ENCODE measurements at regions not wholly inside any gene's neighbourhood (a gene's known extent, or its start where the extent isn't known, plus 50 kb on each side); places are given as distances from the start of the nearest gene placed in this dataset.

DNA sequence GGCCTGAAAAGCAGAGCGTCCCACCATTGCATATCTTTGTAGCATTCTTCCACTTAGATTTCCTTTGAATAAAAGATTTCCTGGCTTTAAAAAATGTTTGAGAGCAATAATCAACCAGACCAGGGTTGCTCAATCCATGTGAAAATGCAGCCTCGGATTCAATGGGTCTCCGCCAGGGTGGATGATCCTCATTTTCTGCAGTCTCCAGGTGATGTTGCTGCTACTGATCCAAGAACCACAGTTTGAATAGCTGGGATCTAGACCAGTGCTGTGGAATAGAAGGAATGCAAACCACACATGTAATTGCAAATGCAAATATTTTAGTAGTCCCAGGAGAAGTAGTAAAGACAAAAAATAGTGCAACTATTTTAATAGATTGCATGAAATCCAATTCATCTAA lies 317.6 kb downstream of the IRX1 start:
- Mint-ChIP-seq H3K4me1 (ENCODE audit: low read depth, unreplicated experiment) (peaks cover 5% of the 10 kb centered on the region), H3K4me3 (ENCODE audit: unreplicated experiment) (no peak overlapping the region), H3K27me3 (ENCODE audit: low read depth, unreplicated experiment) (peaks cover 6% of the 10 kb centered on the region), H3K9me3 (ENCODE audit: unreplicated experiment) (no peaks in the 10 kb centered on the region), H3K36me3 (ENCODE audit: low read depth, unreplicated experiment) (no peaks in the 10 kb centered on the region), H3K27ac (ENCODE audit: unreplicated experiment) (no peak overlapping the region)
- H3K27me3 ChIP-seq (ENCODE audit: insufficient read depth, low read length) = no peaks in the 10 kb centered on the region
- no peaks in the 10 kb centered on the region for H3K4me1 ChIP-seq (ENCODE audit: insufficient read depth, low read length)
- no peaks in the 10 kb centered on the region for H4K20me1 ChIP-seq (ENCODE audit: insufficient read depth, low read length)
- TF ChIP-seq, protein P1, sequence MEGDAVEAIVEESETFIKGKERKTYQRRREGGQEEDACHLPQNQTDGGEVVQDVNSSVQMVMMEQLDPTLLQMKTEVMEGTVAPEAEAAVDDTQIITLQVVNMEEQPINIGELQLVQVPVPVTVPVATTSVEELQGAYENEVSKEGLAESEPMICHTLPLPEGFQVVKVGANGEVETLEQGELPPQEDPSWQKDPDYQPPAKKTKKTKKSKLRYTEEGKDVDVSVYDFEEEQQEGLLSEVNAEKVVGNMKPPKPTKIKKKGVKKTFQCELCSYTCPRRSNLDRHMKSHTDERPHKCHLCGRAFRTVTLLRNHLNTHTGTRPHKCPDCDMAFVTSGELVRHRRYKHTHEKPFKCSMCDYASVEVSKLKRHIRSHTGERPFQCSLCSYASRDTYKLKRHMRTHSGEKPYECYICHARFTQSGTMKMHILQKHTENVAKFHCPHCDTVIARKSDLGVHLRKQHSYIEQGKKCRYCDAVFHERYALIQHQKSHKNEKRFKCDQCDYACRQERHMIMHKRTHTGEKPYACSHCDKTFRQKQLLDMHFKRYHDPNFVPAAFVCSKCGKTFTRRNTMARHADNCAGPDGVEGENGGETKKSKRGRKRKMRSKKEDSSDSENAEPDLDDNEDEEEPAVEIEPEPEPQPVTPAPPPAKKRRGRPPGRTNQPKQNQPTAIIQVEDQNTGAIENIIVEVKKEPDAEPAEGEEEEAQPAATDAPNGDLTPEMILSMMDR (IDR thresholded peaks at IDR 0.05; ENCODE audit: insufficient read depth, low read depth, low read length) = no peak
- TF ChIP-seq EZH2 (IDR thresholded peaks at IDR 0.05; ENCODE audit: insufficient read depth, low read length) = no peak
- no peaks in the 10 kb centered on the region for H3K9me3 ChIP-seq (ENCODE audit: insufficient read depth, low read depth, low read length)
- H2AFZ ChIP-seq (ENCODE audit: low read depth, low read length) = no peak overlapping the region
- FAIRE-seq (no peak), DNase-seq (ENCODE audit: low read depth) (peak; percentile 14)
- H3K9ac ChIP-seq (ENCODE audit: low read length) = no peak overlapping the region
- H3K79me2 ChIP-seq (ENCODE audit: insufficient read depth, low read length) = no peaks in the 10 kb centered on the region
- no peak overlapping the region for H3K27ac ChIP-seq (ENCODE audit: low read depth, low read length)
- no peaks in the 10 kb centered on the region for H3K36me3 ChIP-seq (ENCODE audit: insufficient read depth, low read length)
- no peak overlapping the region for H3K4me2 ChIP-seq (ENCODE audit: low read length)
- H3K4me3 ChIP-seq (ENCODE audit: insufficient read depth, low read depth, low read length) = no peak overlapping the region

DNA sequence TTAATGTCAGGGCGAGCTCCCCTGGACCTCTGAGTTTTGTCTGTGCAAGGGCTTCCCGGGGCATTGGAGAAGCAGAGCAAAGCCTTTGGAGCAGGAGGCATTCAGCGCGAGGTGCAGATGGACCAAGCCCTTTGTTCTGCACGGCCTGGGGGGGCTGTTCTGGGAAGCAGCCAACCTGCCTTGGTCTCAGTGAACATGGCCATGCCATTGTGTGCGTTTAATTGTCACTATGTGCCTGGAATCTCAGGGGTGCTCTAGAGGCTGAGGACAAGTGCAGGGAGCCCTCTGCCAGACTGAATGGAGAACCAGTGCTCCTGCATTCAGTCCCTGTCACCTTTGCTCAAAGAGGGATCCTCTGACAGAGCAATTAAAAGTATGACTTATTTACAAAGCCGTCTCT lies 329.4 kb downstream of the IRX1 start:
- H3K4me3 Mint-ChIP-seq (ENCODE audit: unreplicated experiment) = no peak overlapping the region
- TF ChIP-seq EZH2 (IDR thresholded peaks at IDR 0.05; ENCODE audit: insufficient read depth, low read length) = no peak
- TF ChIP-seq, protein P1 (IDR thresholded peaks at IDR 0.05; ENCODE audit: insufficient read depth, low read depth, low read length) = no peak
- Histone ChIP-seq H3K9ac (ENCODE audit: low read length) (no peak overlapping the region), H3K79me2 (ENCODE audit: insufficient read depth, low read length) (no peaks in the 10 kb centered on the region), H3K4me2 (ENCODE audit: low read length) (no peak overlapping the region), H3K4me3 (ENCODE audit: insufficient read depth, low read depth, low read length) (no peak overlapping the region), H2AFZ (ENCODE audit: low read depth, low read length) (no peak overlapping the region), H3K9me3 (ENCODE audit: insufficient read depth, low read depth, low read length) (peaks cover 8% of the 10 kb centered on the region), H3K27ac (ENCODE audit: low read depth, low read length) (no peak overlapping the region), H3K4me1 (ENCODE audit: insufficient read depth, low read length) (no peaks in the 10 kb centered on the region), H4K20me1 (ENCODE audit: insufficient read depth, low read length) (no peaks in the 10 kb centered on the region), H3K27me3 (ENCODE audit: insufficient read depth, low read length) (no peaks in the 10 kb centered on the region), H3K36me3 (ENCODE audit: insufficient read depth, low read length) (no peaks in the 10 kb centered on the region)
- H3K27me3 Mint-ChIP-seq (ENCODE audit: low read depth, unreplicated experiment) = peaks cover 31% of the 10 kb centered on the region
- no peak for DNase-seq (ENCODE audit: low read depth)
- FAIRE-seq = no peak
- peaks cover 2% of the 10 kb centered on the region for H3K9me3 Mint-ChIP-seq (ENCODE audit: unreplicated experiment)
- H3K27ac Mint-ChIP-seq (ENCODE audit: unreplicated experiment) = no peak overlapping the region
- no peaks in the 10 kb centered on the region for H3K4me1 Mint-ChIP-seq (ENCODE audit: low read depth, unreplicated experiment)
- peaks cover 2% of the 10 kb centered on the region for H3K36me3 Mint-ChIP-seq (ENCODE audit: low read depth, unreplicated experiment)

DNA sequence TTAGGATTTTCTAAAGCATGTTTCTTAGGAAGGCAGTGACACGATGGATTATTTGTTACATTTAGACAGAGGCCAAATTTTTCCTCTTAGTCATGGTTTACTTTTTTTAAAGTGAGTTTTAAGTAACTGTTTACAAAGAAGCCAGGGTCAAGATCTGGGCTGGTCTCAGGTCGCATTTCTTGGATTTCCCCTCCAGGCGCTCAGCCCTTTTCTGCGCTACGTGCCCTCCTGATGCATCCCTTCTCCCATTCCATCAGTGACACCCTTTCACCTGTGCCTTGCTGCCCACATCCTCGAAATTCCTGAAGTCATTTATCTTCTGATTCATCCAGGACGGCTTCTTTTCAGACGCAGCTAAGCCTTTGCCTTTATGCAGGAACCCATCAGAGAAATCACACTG lies 330.3 kb downstream of the IRX1 start:
- Mint-ChIP-seq H3K27me3 (ENCODE audit: low read depth, unreplicated experiment) (peaks cover 31% of the 10 kb centered on the region), H3K4me3 (ENCODE audit: unreplicated experiment) (no peak overlapping the region), H3K27ac (ENCODE audit: unreplicated experiment) (no peak overlapping the region), H3K9me3 (ENCODE audit: unreplicated experiment) (peaks cover 2% of the 10 kb centered on the region), H3K4me1 (ENCODE audit: low read depth, unreplicated experiment) (no peaks in the 10 kb centered on the region), H3K36me3 (ENCODE audit: low read depth, unreplicated experiment) (peaks cover 2% of the 10 kb centered on the region)
- Histone ChIP-seq H3K9me3 (ENCODE audit: insufficient read depth, low read depth, low read length) (peaks cover 8% of the 10 kb centered on the region), H3K9ac (ENCODE audit: low read length) (no peak overlapping the region), H4K20me1 (ENCODE audit: insufficient read depth, low read length) (no peaks in the 10 kb centered on the region), H3K4me3 (ENCODE audit: insufficient read depth, low read depth, low read length) (no peak overlapping the region), H3K4me1 (ENCODE audit: insufficient read depth, low read length) (no peaks in the 10 kb centered on the region), H2AFZ (ENCODE audit: low read depth, low read length) (no peak overlapping the region), H3K36me3 (ENCODE audit: insufficient read depth, low read length) (no peaks in the 10 kb centered on the region), H3K79me2 (ENCODE audit: insufficient read depth, low read length) (no peaks in the 10 kb centered on the region), H3K27ac (ENCODE audit: low read depth, low read length) (no peak overlapping the region), H3K27me3 (ENCODE audit: insufficient read depth, low read length) (no peaks in the 10 kb centered on the region), H3K4me2 (ENCODE audit: low read length) (no peak overlapping the region)
- FAIRE-seq (no peak), DNase-seq (ENCODE audit: low read depth) (no peak)
- no peak for TF ChIP-seq EZH2 (IDR thresholded peaks at IDR 0.05; ENCODE audit: insufficient read depth, low read length)
